ENCODE measurements at regions not wholly inside any gene's neighbourhood (a gene's known extent, or its start where the extent isn't known, plus 50 kb on each side); places are given as distances from the start of the nearest gene placed in this dataset.

DNA sequence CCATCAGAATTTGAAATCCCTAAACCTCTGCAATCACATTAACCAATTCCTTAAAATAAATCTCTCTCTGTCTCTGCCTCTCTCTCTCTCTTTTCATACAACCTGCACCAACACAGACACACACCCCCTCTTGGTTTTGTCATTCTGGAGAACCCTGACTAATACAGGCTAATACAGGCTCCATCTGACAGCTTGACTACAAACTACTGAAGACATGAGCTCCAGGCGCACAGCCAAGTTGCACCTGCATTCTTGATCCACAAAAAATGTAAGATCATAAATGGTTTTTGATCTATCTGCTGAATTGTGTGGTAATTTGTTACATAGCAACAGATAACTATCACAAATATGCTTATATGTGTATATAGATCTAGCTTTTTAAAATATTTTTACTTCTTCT, 2414.2 kb downstream of the PCDH7 start:
- Histone ChIP-seq H4K20me1 (ENCODE audit: insufficient read depth, low read length, poor library complexity, severe bottlenecking) (no peaks in the 10 kb centered on the region), H3K9me2 (replicated peaks; ENCODE audit: low read depth, low read length) (no peaks in the 10 kb centered on the region), H3K79me2 (ENCODE audit: insufficient read depth, low read length) (no peaks in the 10 kb centered on the region), H3K4me3 (ENCODE audit: low read length, poor library complexity, severe bottlenecking) (no peak overlapping the region), H3K27me3 (ENCODE audit: insufficient read depth, low read length, poor library complexity, severe bottlenecking) (no peaks in the 10 kb centered on the region), H3K9ac (ENCODE audit: low read depth, low read length, poor library complexity, severe bottlenecking) (no peak overlapping the region), H3K9me3 (ENCODE audit: insufficient read depth, low read depth, low read length) (no peaks in the 10 kb centered on the region), H3K36me3 (ENCODE audit: insufficient read depth, low read length) (no peaks in the 10 kb centered on the region), H3K4me1 (ENCODE audit: insufficient read depth, low read length, poor library complexity, severe bottlenecking) (no peaks in the 10 kb centered on the region), H3F3A (ENCODE audit: low read depth) (no peaks in the 10 kb centered on the region), H3K4me2 (ENCODE audit: low read depth, low read length, poor library complexity, severe bottlenecking) (no peak overlapping the region), H2AFZ (ENCODE audit: low read length) (no peak overlapping the region)
- TF ChIP-seq EZH2phosphoT487 (IDR thresholded peaks at IDR 0.05; ENCODE audit: borderline replicate concordance): no peak
- TF ChIP-seq, protein P1, sequence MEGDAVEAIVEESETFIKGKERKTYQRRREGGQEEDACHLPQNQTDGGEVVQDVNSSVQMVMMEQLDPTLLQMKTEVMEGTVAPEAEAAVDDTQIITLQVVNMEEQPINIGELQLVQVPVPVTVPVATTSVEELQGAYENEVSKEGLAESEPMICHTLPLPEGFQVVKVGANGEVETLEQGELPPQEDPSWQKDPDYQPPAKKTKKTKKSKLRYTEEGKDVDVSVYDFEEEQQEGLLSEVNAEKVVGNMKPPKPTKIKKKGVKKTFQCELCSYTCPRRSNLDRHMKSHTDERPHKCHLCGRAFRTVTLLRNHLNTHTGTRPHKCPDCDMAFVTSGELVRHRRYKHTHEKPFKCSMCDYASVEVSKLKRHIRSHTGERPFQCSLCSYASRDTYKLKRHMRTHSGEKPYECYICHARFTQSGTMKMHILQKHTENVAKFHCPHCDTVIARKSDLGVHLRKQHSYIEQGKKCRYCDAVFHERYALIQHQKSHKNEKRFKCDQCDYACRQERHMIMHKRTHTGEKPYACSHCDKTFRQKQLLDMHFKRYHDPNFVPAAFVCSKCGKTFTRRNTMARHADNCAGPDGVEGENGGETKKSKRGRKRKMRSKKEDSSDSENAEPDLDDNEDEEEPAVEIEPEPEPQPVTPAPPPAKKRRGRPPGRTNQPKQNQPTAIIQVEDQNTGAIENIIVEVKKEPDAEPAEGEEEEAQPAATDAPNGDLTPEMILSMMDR (conservative IDR thresholded peaks at IDR 0.05; ENCODE audit: low read length): no peak

DNA sequence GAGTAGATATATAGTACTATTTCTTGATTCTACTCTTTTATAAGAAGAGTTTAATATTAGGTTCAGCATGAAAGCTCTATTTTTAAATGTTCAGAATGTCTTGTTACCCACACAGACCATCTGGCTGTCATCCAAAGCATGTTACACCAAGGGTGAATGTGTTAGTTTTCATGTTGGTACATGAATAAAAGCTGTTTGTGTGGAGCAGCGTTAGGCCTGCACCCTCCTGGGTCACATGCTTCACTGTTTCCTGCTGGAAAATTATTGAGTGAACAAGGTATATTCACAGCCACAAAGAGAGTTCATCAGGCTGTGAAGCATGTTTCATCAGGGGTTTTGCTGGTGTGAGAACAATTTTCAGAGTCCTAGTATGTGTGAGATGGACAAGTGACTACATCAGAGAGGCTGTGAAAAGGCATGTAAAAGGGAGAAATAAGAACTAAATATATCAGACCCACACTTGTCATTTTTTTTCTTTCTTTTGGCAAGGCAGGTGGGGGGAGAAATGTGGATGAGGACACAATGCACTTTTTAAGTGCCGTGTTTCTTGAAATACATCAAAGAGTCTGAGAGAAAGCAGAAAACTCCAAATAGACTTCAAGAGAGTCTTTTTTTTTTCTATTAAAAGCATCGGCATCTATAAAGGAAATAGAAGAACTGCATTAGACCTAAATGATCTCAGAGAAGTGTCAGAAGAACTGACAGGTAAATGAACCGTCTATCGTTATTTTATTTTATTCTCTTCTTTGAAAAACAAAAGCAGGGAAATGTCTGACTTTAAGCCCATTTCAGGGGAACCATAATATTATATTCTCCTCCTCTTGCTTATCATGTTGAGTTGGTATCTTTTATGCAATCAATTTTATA, 2429.7 kb downstream of the PCDH7 start:
- H3K79me2 ChIP-seq (ENCODE audit: insufficient read depth, low read length): no peaks in the 10 kb centered on the region
- no peaks in the 10 kb centered on the region for H3K4me1 ChIP-seq (ENCODE audit: insufficient read depth, low read length, poor library complexity, severe bottlenecking)
- H3K9me3 ChIP-seq (ENCODE audit: insufficient read depth, low read depth, low read length): no peaks in the 10 kb centered on the region
- no peaks in the 10 kb centered on the region for H3K9me2 ChIP-seq (replicated peaks; ENCODE audit: low read depth, low read length)
- H3K4me3 ChIP-seq (ENCODE audit: low read length, poor library complexity, severe bottlenecking): no peak overlapping the region
- no peaks in the 10 kb centered on the region for H3F3A ChIP-seq (ENCODE audit: low read depth)
- no peak overlapping the region for H2AFZ ChIP-seq (ENCODE audit: low read length)
- no peaks in the 10 kb centered on the region for H4K20me1 ChIP-seq (ENCODE audit: insufficient read depth, low read length, poor library complexity, severe bottlenecking)
- TF ChIP-seq, protein P1 (conservative IDR thresholded peaks at IDR 0.05; ENCODE audit: low read length): no peak
- no peak for TF ChIP-seq EZH2phosphoT487 (IDR thresholded peaks at IDR 0.05; ENCODE audit: borderline replicate concordance)
- no peaks in the 10 kb centered on the region for H3K27me3 ChIP-seq (ENCODE audit: insufficient read depth, low read length, poor library complexity, severe bottlenecking)
- H3K9ac ChIP-seq (ENCODE audit: low read depth, low read length, poor library complexity, severe bottlenecking): no peak overlapping the region
- H3K4me2 ChIP-seq (ENCODE audit: low read depth, low read length, poor library complexity, severe bottlenecking): no peak overlapping the region
- H3K36me3 ChIP-seq (ENCODE audit: insufficient read depth, low read length): no peaks in the 10 kb centered on the region

DNA sequence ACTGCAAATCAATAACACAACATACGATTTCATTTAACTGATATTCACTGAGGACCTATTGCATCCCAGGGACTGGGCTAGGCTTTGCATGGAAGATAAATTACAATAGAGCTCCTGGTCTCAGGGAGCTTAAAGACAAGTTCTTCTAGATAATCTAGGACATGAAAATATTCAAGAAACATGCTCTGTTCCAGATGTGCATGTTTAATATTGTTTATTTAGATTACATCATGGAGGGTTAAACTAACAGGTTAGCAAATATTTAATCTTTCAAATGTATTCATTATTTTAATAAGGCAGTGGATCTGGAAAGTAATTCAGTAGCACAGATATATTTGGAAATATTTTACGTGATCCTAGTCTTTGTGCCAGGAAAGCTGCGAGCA, 2430.3 kb downstream of the PCDH7 start:
- Histone ChIP-seq H3K79me2 (ENCODE audit: insufficient read depth, low read length) (no peaks in the 10 kb centered on the region), H3K9me3 (ENCODE audit: insufficient read depth, low read depth, low read length) (no peaks in the 10 kb centered on the region), H3K4me3 (ENCODE audit: low read length, poor library complexity, severe bottlenecking) (no peak overlapping the region), H3F3A (ENCODE audit: low read depth) (no peaks in the 10 kb centered on the region), H3K27me3 (ENCODE audit: insufficient read depth, low read length, poor library complexity, severe bottlenecking) (no peaks in the 10 kb centered on the region), H2AFZ (ENCODE audit: low read length) (no peak overlapping the region), H3K9ac (ENCODE audit: low read depth, low read length, poor library complexity, severe bottlenecking) (no peak overlapping the region), H3K36me3 (ENCODE audit: insufficient read depth, low read length) (no peaks in the 10 kb centered on the region), H4K20me1 (ENCODE audit: insufficient read depth, low read length, poor library complexity, severe bottlenecking) (no peaks in the 10 kb centered on the region), H3K4me2 (ENCODE audit: low read depth, low read length, poor library complexity, severe bottlenecking) (no peak overlapping the region), H3K9me2 (replicated peaks; ENCODE audit: low read depth, low read length) (no peaks in the 10 kb centered on the region), H3K4me1 (ENCODE audit: insufficient read depth, low read length, poor library complexity, severe bottlenecking) (no peaks in the 10 kb centered on the region)
- TF ChIP-seq, protein P1 (conservative IDR thresholded peaks at IDR 0.05; ENCODE audit: low read length): no peak
- no peak for TF ChIP-seq EZH2phosphoT487 (IDR thresholded peaks at IDR 0.05; ENCODE audit: borderline replicate concordance)

Data from Loucy (cell line).